HEK293 (cell line): ENCODE measurements at regions not wholly inside any gene's neighbourhood (a gene's known extent, or its start where the extent isn't known, plus 50 kb on each side); places are given as distances from the start of the nearest gene placed in this dataset.

ENCODE experiments used
- CTCF ChIA-PET: fragments of 350-600 bp; formaldehyde crosslinking; extraction: SDS; loops from one replicate; lab custom pipeline; 2021; ENCODE audit warnings: antibody characterized with exemption; lab: Yijun Ruan, JAX
- POLR2A ChIA-PET: fragments of 300-600 bp; formaldehyde crosslinking; extraction: SDS; loops from one replicate; lab custom pipeline; 2020; ENCODE audit warnings: antibody characterized with exemption, inconsistent platforms; lab: Yijun Ruan, JAX
- H3K27ac ChIP-seq: fragments of 200-500 bp; sonication (Bioruptor generic); 2 replicates; pipeline ENCODE4 v1.5.1; 2014; ENCODE audit warnings: low read depth, low read length, control low read depth, inconsistent platforms; ENCODE audit errors: extremely low read depth
- H3K36me3 ChIP-seq, 2 experiments: fragments of 200-500 bp in 1 of 2; sonication (Bioruptor generic) in 1 of 2; 1 replicate in 1 of 2; 2 replicates in 1 of 2; pipeline ENCODE4 v1.5.1; 2014 to 2017; ENCODE audit warnings: inconsistent platforms in 2 of 2, low read length in 2 of 2; ENCODE audit not compliant: control insufficient read depth in 2 of 2, insufficient read depth in 1 of 2
- H3K4me1 ChIP-seq: fragments of 200-500 bp; sonication (Bioruptor generic); 2 replicates; pipeline ENCODE4 v1.5.1; 2014; ENCODE audit warnings: mild to moderate bottlenecking, low read length, inconsistent platforms; ENCODE audit not compliant: control insufficient read depth, insufficient read depth
- H3K4me3 ChIP-seq: 2 replicates; pipeline ENCODE4 v1.5.1; 2011; ENCODE audit warnings: low read depth, mild to moderate bottlenecking, control low read depth, low read length, moderate library complexity
- H3K9me3 ChIP-seq: fragments of 200-500 bp; sonication (Bioruptor generic); 2 replicates; pipeline ENCODE4 v1.5.1; 2014; ENCODE audit warnings: low read depth, low read length, inconsistent platforms; ENCODE audit not compliant: control insufficient read depth, insufficient read depth
- HOXA7 ChIP-seq: sonication (generic); formaldehyde crosslinking; IDR thresholded peaks from 2 replicates; pipeline ENCODE4 v1.8.1; 2022; ENCODE audit warnings: missing genetic modification reagents, borderline replicate concordance
- KLF16 ChIP-seq: fragments of 450-650 bp; formaldehyde crosslinking; IDR thresholded peaks from 2 replicates; pipeline ENCODE4 v1.5.1; 2017; ENCODE audit warnings: missing biosample characterization, missing genetic modification characterization
- KLF8 ChIP-seq: fragments of 450-650 bp; formaldehyde crosslinking; IDR thresholded peaks from 2 replicates; pipeline ENCODE4 v1.5.1; 2016; ENCODE audit warnings: missing biosample characterization, missing genetic modification characterization
- MYNN ChIP-seq: fragments of 450-650 bp; formaldehyde crosslinking; IDR thresholded peaks from 2 replicates; pipeline ENCODE4 v1.5.1; 2016; ENCODE audit warnings: missing biosample characterization, missing genetic modification characterization, borderline replicate concordance
- SP2 ChIP-seq: fragments of 450-650 bp; formaldehyde crosslinking; IDR thresholded peaks from 2 replicates; pipeline ENCODE4 v1.5.1; 2016; ENCODE audit warnings: missing biosample characterization, missing genetic modification characterization
- WT1 ChIP-seq: fragments of 450-650 bp; formaldehyde crosslinking; IDR thresholded peaks from 2 replicates; pipeline ENCODE4 v1.5.1; 2016; ENCODE audit warnings: missing biosample characterization, missing genetic modification characterization
- ZBTB1 ChIP-seq: fragments of 450-650 bp; formaldehyde crosslinking; IDR thresholded peaks from 2 replicates; pipeline ENCODE4 v1.5.1; 2016; ENCODE audit warnings: missing biosample characterization, missing genetic modification characterization
- ZBTB17 ChIP-seq: fragments of 450-650 bp; formaldehyde crosslinking; IDR thresholded peaks from 2 replicates; pipeline ENCODE4 v1.5.1; 2016; ENCODE audit warnings: missing biosample characterization, missing genetic modification characterization
- ZBTB48 ChIP-seq: fragments of 450-650 bp; formaldehyde crosslinking; IDR thresholded peaks from 2 replicates; pipeline ENCODE4 v1.5.1; 2016; ENCODE audit warnings: missing biosample characterization, missing genetic modification characterization
- ZBTB6 ChIP-seq: fragments of 450-650 bp; formaldehyde crosslinking; IDR thresholded peaks from 2 replicates; pipeline ENCODE4 v1.5.1; 2017; ENCODE audit warnings: missing biosample characterization, missing genetic modification characterization
- ZFP37 ChIP-seq: fragments of 450-650 bp; formaldehyde crosslinking; IDR thresholded peaks from 2 replicates; pipeline ENCODE4 v1.5.1; 2016; ENCODE audit warnings: missing biosample characterization, missing genetic modification characterization
- ZNF132 ChIP-seq: fragments of 450-650 bp; formaldehyde crosslinking; IDR thresholded peaks from 2 replicates; pipeline ENCODE4 v1.5.1; 2017; ENCODE audit warnings: missing biosample characterization, missing genetic modification characterization, borderline replicate concordance
- ZNF133 ChIP-seq: fragments of 450-650 bp; formaldehyde crosslinking; IDR thresholded peaks from 2 replicates; pipeline ENCODE4 v1.5.1; 2016; ENCODE audit warnings: missing biosample characterization, missing genetic modification characterization
- ZNF155 ChIP-seq: fragments of 450-650 bp; formaldehyde crosslinking; IDR thresholded peaks from 2 replicates; pipeline ENCODE4 v1.5.1; 2016; ENCODE audit warnings: missing biosample characterization, missing genetic modification characterization
- ZNF16 ChIP-seq: fragments of 450-650 bp; formaldehyde crosslinking; IDR thresholded peaks from 2 replicates; pipeline ENCODE4 v1.5.1; 2016; ENCODE audit warnings: low read depth, missing biosample characterization, missing genetic modification characterization
- ZNF280C ChIP-seq: fragments of 450-650 bp; formaldehyde crosslinking; IDR thresholded peaks from 2 replicates; pipeline ENCODE4 v1.5.1; 2016; ENCODE audit warnings: missing biosample characterization, missing genetic modification characterization
- ZNF398 ChIP-seq: fragments of 450-650 bp; formaldehyde crosslinking; IDR thresholded peaks from 2 replicates; pipeline ENCODE4 v1.5.1; 2017; ENCODE audit warnings: missing biosample characterization, missing genetic modification characterization
- ZNF48 ChIP-seq: fragments of 450-650 bp; formaldehyde crosslinking; IDR thresholded peaks from 2 replicates; pipeline ENCODE4 v1.5.1; 2016; ENCODE audit warnings: missing biosample characterization, missing genetic modification characterization
- ZNF488 ChIP-seq: fragments of 450-650 bp; formaldehyde crosslinking; IDR thresholded peaks from 2 replicates; pipeline ENCODE4 v1.5.1; 2016; ENCODE audit warnings: missing biosample characterization, missing genetic modification characterization
- ZNF510 ChIP-seq: fragments of 450-650 bp; formaldehyde crosslinking; IDR thresholded peaks from 2 replicates; pipeline ENCODE4 v1.5.1; 2018; ENCODE audit warnings: mild to moderate bottlenecking, missing genetic modification characterization, missing biosample characterization; ENCODE audit not compliant: insufficient replicate concordance
- ZNF521 ChIP-seq: fragments of 450-650 bp; formaldehyde crosslinking; IDR thresholded peaks from 2 replicates; pipeline ENCODE4 v1.5.1; 2017; ENCODE audit warnings: missing biosample characterization, mild to moderate bottlenecking, missing genetic modification characterization
- ZNF555 ChIP-seq: fragments of 450-650 bp; formaldehyde crosslinking; conservative IDR thresholded peaks from 2 replicates; pipeline ENCODE4 v1.5.1; 2017; ENCODE audit warnings: missing biosample characterization, mild to moderate bottlenecking, missing genetic modification characterization, inconsistent platforms
- ZNF558 ChIP-seq: fragments of 450-650 bp; formaldehyde crosslinking; IDR thresholded peaks from 2 replicates; pipeline ENCODE4 v1.5.1; 2016; ENCODE audit warnings: missing biosample characterization, missing genetic modification characterization
- ZNF585B ChIP-seq: fragments of 450-650 bp; formaldehyde crosslinking; IDR thresholded peaks from 2 replicates; pipeline ENCODE4 v1.5.1; 2016; ENCODE audit warnings: missing biosample characterization, missing genetic modification characterization
- ZNF707 ChIP-seq: fragments of 450-650 bp; formaldehyde crosslinking; IDR thresholded peaks from 2 replicates; pipeline ENCODE4 v1.5.1; 2016; ENCODE audit warnings: missing biosample characterization, missing genetic modification characterization
- ZNF830 ChIP-seq: fragments of 450-650 bp; IDR thresholded peaks from 2 replicates; pipeline ENCODE4 v1.5.0; 2018; ENCODE audit warnings: missing biosample characterization, missing genetic modification characterization, low read depth, mild to moderate bottlenecking, moderate library complexity
- ZSCAN16 ChIP-seq: fragments of 450-650 bp; formaldehyde crosslinking; IDR thresholded peaks from 2 replicates; pipeline ENCODE4 v1.5.1; 2016; ENCODE audit warnings: missing biosample characterization, missing genetic modification characterization

GRCh38 chr1:239739375-239739774, 352.3 kb upstream of the FMN2 start (continued):
- TF ChIP-seq ZNF707, result no peak
- no peak for TF ChIP-seq ZNF280C
- TF ChIP-seq ZNF830 (tag by site-specific recombination), result no peak
- TF ChIP-seq ZNF558 (tag by site-specific recombination), result no peak
- TF ChIP-seq ZNF555, result no peak
- no peak for TF ChIP-seq WT1

- ChIA-PET CTCF (interaction anchor here (0.7 kb wide), 1 partner anchor 1888 kb away, joined by 3 read pairs; no protein-coding TSS in a partner anchor), POLR2A (no interaction called here)
- H3K4me1 ChIP-seq, result no peaks in the 10 kb centered on the region
- H3K4me3 ChIP-seq, result no peak overlapping the region
- no peak overlapping the region for H3K27ac ChIP-seq
- TF ChIP-seq ZSCAN16 (no peak), HOXA7 (CRISPR knock-in tag) (no peak), ZNF132 (tag by site-specific recombination) (no peak), ZBTB6 (tag by site-specific recombination) (no peak), ZBTB48 (tag by site-specific recombination) (no peak), KLF16 (no peak), ZFP37 (tag by site-specific recombination) (no peak), ZNF510 (tag by site-specific recombination) (no peak), ZNF585B (tag by site-specific recombination) (no peak), ZBTB17 (tag by site-specific recombination) (no peak), ZNF16 (tag by site-specific recombination) (no peak), SP2 (tag by site-specific recombination) (no peak)
- TF ChIP-seq, all 188 proteins: peak for 0
- no peaks in the 10 kb centered on the region for H3K9me3 ChIP-seq
- H3K36me3 ChIP-seq, result no peaks in the 10 kb centered on the region
Measured at GRCh38 chr1:239739919-239740318, 351.8 kb upstream of the FMN2 start.

GRCh38 chr1:239742416-239743109, 349.1 kb upstream of the FMN2 start:
- CTCF ChIA-PET, result no interaction called here
- no peak overlapping the region for H3K27ac ChIP-seq
- no peak overlapping the region for H3K4me3 ChIP-seq
- no peaks in the 10 kb centered on the region for H3K9me3 ChIP-seq
- no peaks in the 10 kb centered on the region for H3K36me3 ChIP-seq
- no peaks in the 10 kb centered on the region for H3K4me1 ChIP-seq
- POLR2A ChIA-PET, result no interaction called here
- TF ChIP-seq ZNF132 (tag by site-specific recombination), result no peak
- no peak for TF ChIP-seq ZNF488
- no peak for TF ChIP-seq ZNF133
- TF ChIP-seq ZBTB1 (tag by site-specific recombination), result no peak
- TF ChIP-seq MYNN (tag by site-specific recombination), result no peak
- no peak for TF ChIP-seq KLF8 (tag by site-specific recombination)
- no peak for TF ChIP-seq ZBTB6 (tag by site-specific recombination)
- TF ChIP-seq ZNF48, result no peak
- no peak for TF ChIP-seq ZNF521
- TF ChIP-seq ZNF155, result no peak
- no peak for TF ChIP-seq ZBTB17 (tag by site-specific recombination)
- TF ChIP-seq ZBTB48 (tag by site-specific recombination), result no peak
- no peak for TF ChIP-seq ZNF398 (tag by site-specific recombination)
